HG02759 (cell line): ENCODE measurements at regions not wholly inside any gene's neighbourhood (a gene's known extent, or its start where the extent isn't known, plus 50 kb on each side); places are given as distances from the start of the nearest gene placed in this dataset.
A peak's percentile ranks its signal among the peaks of the same experiment; 100 is the strongest.
"Not testable (repeated sequence)": the region's sequence is repeated elsewhere in the genome, so short reads cannot be mapped to it uniquely, and the experiment has no call there.

Source experiments
- ATAC-seq: cut with Tn5 transposase; IDR thresholded peaks from one replicate; pipeline ENCODE4 v1.9.1; 2021; ENCODE audit warnings: mild to moderate bottlenecking, moderate library complexity; ENCODE audit not compliant: unreplicated experiment

DNA sequence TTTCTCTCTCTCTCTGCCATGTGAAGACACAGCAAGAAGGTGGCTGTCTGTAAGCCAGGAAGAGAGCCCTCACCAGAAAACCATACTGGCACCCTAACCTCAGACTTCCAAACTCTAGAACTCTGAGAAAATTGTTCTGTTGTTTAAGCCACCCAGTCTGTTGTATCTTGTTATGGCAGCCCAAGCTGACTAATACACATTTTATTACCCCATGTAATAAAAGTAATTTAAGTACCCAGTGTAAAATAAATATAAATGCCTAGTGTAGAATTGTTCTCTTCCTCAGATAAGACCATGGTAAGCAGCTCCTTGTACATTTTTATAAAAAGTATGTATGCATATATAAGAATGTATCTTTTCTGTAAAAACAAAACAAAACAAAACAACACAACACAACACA lies 119.7 kb downstream of the DTL start:
- ATAC-seq: no peak

- no peak for ATAC-seq
Measured at GRCh38 chr1:212157252-212157651, 121.7 kb downstream of the DTL start.

GRCh38 chr1:212158912-212159796 lies 123.6 kb downstream of the DTL start:
- no peak for ATAC-seq

DNA sequence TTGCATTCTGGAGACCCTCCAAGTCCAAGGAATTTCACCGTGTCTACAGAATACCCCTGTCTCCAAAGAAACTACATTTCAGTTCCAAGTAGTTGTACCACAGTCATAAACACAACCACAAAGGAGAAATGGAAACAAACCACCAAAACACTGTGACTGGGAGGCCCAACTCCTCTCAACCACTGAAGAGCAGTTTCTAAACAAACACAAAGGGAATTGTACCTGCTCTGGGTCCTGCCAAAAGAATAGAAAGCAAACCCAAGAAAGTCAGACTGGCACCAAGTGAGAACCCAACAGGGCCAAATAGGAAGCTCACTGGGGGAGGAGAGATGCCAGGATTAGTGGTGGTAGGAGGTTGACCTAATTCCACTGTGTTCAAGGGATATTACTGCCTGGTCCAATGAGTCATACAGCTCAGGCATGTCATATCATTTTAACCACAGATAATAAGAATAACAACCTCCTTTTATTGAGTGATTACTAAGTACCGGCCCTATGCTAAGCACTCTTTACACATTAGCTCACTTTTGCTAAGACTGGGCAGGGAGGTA lies 123.9 kb upstream of the PPP2R5A start:
- no peak for ATAC-seq

DNA sequence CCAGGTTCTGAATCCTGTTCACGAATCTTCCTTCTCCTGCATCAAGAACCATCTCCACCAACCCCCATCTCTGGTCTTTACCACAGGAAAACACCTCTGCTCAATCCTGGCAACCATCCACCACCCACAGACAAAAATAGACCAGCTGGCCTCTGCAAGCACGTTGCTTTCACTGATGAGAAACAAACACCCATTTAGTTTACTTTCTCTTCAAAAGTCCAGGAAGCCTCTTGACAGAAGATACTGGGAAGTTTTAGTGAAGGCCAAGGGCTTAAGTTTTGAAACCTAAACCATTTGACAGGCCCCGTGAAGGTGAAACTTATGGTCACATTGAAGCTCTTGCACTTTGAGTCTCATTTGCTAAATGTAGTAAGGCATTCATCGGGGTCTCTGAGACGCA lies 122.6 kb upstream of the PPP2R5A start:
- peak; percentile 59 for ATAC-seq

DNA sequence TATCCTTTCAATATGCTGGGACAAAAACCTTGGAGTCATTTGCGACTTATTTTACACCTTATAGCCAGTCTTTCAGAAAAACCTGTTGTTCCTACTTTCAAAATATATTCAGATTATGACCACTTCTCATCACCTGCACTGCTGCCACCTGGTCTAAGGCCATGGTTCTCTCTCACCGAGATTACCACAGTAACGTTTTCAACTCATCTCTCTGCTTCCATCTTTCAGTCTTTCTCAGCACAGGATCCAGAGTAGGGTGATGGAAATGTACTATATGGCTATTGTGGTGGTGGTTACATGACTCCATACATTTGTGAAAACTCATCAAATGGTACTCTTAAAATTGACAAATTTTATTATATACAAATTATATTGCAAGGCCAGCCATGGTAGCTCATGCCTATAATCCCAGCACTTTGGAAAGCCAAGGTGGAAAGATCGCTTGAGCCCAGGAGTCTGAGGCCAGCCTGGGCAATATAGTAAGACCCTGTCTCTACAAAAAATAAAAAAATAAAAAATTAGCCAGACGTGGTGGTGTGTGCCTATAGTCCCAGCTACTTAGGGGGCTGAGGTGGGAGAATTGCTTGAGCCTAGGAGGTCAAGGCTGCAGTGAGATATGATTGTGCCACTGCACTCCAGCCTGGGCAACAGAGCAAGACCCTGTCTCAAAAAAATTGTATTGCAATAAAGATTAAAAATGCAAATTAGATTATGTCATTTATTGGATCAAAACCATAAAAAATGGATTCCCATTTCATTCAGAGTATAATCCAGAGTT lies 120.9 kb upstream of the PPP2R5A start:
- no peak for ATAC-seq

- no peak for ATAC-seq
Measured at GRCh38 chr1:212166244-212166643, 119.0 kb upstream of the PPP2R5A start.

- ATAC-seq: no peak
Measured at GRCh38 chr1:212166644-212167043, 118.6 kb upstream of the PPP2R5A start.

DNA sequence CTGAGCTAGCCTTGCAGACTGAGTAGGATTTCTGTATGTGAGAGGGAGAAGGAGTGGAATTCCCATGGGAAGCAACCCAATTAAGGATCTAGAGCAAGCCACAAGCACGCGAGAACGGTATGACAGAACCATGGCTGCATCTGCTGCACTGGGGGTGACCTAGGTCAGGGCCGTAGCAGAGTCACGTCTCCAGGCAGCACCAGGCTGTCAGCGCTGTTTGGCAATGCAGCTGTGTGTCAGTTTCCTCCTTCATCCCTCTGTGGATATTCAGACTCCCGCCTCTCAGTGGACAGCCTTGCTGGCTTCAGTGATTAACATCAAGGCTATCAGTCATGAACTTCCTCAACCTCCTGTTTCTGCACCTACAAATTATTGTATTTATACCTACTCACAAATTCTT lies 118.1 kb upstream of the PPP2R5A start:
- no peak for ATAC-seq

DNA sequence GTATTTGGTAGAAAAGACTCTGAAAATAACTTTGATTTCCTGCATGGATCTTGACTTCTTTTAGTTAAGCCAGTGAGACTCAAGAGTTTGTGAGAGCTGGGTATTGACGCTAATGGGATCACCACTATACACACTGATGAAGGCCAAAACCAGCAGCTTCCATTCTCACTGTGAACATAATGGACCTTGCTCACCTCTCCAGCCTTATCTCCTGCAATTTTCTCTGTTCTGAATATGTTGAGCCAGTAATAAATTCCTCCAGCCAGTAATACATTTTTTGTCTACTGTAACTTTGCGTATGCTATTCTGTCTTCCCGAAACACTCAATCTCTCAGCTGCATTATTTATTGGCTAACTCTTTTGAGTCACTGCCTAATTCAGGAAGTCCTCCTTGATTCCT lies 111.6 kb upstream of the PPP2R5A start:
- no peak for ATAC-seq

DNA sequence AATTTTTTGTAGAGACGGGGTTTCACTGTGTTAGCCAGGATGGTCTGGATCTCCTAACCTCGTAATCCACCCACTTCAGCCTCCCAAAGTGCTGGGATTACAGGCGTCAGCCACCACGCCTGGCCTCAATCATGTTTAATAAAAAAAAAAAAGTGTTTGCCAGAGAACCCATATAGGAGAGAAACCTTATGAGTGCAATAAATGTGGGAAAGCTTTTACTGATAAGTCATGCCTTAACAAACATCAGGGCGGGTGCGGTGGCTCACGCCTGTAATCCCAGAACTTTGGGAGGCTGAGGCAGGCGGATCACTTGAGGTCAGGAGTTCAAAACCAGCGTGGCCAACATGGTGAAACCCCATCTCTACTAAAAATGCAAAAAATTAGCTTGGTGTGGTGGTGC lies 110.9 kb upstream of the PPP2R5A start:
- not testable (repeated sequence) for ATAC-seq

- no peak for ATAC-seq
Measured at GRCh38 chr1:212177542-212177941, 107.7 kb upstream of the PPP2R5A start.

DNA sequence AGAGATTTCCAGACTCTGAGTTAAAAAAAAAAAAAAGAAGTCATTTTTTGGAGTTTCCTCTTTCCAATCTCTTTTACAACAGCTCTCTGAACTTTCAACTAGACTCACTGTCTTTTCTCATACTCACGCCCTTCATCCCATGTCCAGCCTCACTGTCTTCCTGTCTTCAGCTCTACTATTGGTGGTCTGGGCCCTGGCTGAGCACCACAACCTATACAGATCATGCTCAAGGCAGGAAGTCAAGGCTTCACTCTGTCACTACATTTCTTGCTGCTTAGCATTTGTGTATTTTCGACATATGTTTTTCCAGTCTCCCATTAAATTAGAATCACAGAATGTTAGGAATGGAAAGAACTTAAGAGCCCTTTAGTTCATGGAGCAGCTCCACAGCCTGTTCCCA lies 106.4 kb upstream of the PPP2R5A start:
- ATAC-seq: no peak

DNA sequence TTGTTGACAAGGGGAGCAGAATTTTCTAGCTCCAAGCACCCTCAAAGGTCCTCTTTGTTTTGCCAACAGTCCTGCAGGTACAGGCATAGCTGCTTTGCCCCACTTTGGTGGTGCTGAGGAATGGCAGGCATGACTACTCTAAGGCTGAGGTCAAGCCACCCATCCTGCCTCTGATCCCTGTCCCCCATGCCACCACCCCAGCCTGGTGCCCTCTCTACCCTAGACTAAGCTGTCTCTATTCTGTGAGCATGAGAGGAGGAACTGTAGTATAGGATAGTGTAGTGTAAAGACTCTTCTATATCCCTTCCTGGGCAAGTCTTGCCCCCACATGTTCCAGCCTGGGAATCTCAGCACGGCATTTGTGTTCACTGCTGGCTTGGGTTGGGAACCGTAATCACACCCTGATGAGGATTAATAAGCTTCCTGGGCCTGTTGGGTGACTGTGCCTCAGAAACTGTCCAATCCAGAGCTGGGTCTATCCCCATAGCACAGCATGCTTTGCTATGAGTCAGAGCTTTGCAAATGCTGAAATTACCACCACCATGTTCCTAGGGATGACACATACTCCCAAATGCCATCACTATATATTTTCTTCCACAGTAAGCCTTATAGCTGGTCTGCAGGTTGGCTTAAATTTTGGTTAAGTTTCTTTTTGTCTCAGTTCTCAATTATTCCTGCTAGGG lies 105.7 kb upstream of the PPP2R5A start:
- ATAC-seq: no peak

DNA sequence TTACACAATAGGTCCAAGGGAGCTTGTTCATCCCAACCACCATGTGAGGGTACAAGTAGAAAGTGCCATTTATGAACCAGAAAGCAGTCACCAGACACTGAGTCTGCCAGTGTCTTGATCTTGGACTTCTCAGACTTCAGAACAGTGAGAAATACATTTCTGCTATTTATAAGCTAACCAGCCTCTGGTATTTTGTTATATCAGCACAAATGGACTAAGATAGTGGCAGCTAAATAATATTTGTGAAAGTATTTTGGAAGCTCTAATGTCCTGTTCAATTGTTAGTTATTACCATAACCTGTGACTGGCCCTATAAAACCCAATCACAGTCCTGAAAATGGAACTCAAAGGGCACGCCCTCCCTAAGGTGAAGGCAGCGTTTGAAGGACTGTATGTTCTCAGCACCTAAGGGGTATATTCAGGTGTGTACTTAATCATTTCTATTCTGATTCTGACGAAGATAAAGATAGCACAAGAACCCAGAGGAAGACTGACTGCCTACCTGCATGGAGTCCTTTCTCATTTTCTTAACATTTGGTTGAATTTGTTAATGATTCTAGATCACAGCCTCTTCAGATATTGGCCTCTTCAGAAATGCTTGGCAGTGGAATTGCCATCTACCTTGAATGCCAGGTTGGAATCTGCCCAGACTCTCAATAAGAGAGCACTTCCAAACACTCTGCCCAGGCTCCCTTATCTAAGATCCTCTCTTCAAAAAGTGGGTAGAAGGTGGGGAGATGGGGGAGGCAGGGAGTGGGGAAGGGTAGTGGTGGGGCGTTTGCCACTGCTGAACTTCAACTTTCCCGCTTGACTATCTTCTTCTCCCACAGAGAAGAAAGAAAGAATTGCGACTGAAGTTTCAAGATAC lies 104.0 kb upstream of the PPP2R5A start:
- ATAC-seq: no peak

DNA sequence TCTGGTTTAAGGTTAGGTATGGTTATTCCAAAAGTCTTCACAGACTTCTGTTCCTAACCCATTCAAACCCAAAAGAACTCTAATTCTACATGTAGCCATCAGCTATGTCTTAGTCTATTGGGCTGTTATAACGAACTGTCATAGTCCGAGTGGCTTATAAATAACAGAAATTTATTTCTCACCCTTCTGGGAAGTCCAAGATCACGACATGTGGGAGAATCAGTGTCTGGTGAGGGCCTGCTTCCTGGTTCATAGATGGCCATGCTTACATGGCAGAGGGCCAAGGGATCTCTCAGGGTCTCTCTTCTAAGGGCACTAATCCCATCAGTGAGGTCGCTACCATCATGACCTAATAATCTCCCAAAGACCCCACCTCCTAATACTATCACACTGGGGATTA lies 103.0 kb upstream of the PPP2R5A start:
- ATAC-seq: no peak

- ATAC-seq: no peak
Measured at GRCh38 chr1:212182579-212182978, 102.6 kb upstream of the PPP2R5A start.

DNA sequence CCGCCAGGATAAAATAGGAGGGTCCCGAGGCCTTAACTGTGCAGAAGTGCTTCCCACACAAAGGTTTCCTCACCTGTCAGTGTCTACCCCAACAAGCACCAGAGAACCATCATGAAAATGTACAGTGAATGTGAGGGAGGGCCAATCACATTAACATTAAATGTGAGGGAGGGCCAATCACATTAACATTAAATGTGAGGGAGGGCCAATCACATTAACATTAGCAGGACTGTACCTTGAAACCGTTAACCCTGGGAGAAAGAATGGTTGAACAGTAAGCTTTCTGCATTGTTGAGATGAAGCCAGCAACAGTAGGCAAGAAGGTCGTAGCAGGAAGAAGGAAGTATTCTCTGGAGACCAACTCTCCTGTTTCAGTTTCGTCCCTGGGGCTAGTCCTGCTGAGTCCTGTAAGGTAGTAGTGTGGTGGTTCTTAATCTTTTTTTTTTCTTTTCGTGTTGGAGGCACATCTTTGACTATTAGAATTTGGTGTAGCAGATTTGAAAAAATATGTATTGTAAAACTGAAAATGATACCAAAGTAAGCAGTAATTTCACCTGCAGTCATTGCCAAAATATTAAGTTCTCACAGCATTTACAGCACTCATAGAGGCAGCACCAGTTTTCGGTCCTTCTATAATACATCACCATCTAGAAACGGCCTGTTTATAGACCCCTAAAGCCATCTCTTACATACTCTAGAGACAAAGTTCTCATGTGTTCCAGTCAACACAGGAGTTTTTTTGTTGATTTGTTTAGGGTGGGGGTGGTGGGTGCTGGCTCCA lies 98.6 kb upstream of the PPP2R5A start:
- peak; percentile 98 for ATAC-seq

GRCh38 chr1:212188599-212189351 lies 96.4 kb upstream of the PPP2R5A start:
- no peak for ATAC-seq
